ENCODE measurements at regions not wholly inside any gene's neighbourhood (a gene's known extent, or its start where the extent isn't known, plus 50 kb on each side); places are given as distances from the start of the nearest gene placed in this dataset.
"Not testable (repeated sequence)": the region's sequence is repeated elsewhere in the genome, so short reads cannot be mapped to it uniquely, and the experiment has no call there.

GRCh38 chr1:117754061-117754969 is 148.5 kb downstream of the TENT5C start:
- DNase-seq, result peak; percentile 31 to 48

DNA sequence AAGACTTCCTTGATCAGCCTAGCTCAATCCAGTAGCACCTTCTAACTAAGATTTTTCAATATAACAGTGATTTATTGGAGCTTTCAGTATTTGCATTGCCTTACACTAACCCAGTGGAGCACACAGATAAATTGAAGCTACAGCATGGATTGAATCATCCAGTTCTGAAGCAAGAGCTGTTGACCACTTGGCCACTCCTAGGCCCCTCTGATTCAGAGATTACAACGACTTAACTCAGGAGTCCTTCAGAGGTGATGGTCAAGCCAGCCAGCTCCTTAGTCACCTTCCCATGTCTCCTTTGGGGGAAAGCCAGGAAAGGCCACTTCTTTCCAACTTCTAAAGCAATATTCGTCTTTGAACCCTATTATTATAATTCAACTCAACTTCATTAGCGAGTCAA is 151.8 kb downstream of the TENT5C start:
- no peak for DNase-seq

DNA sequence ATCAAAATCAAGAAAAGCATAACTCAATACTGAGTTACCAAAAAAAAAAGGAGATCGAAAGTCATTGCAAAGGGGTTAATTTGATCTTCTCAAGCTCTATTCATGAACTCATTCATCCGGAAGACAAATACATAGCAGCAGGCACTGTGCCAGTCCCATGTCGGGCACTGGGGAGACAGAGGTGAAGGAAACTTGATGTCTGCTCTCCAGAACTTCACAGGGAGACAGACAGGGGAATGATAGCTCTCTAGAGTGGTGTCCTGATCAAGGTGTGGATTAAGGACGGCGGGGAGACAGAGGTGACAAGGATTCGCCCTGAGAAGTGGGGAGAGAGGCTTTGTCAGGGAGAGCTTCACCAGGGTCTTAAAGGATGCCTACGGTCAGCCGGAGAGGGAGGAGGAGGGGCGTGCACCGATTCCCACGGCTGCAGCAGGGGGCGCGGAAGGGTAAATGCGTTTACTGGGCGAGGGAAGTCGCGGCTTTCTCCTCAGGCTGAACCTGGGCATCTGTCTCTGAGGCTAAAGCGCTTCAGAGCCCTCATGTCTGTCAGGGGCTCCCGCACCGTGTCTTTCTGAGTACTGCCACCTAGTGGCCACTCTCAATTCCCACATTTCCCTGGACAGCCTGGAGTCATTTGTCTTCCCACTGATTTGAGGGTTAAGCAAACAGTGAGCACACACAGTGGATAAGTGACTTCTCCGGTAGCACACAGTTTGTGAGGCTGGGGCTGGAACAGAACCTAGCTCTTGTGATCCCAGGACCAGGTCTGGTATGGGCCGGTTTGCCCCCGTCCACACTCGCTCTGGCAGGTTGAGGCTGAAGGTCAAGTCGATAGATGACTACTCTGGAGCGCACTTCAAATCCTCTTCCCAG is 152.8 kb downstream of the TENT5C start:
- DNase-seq, result peak; percentile 64 to 70

GRCh38 chr1:117759535-117759934 is 153.7 kb downstream of the TENT5C start:
- DNase-seq, result no peak

- DNase-seq, result no peak
These were observed 154.2 kb downstream of the TENT5C start for GRCh38 chr1:117760069-117760468.

- DNase-seq, result no peak
These were observed 154.6 kb downstream of the TENT5C start for GRCh38 chr1:117760485-117760884.

DNA sequence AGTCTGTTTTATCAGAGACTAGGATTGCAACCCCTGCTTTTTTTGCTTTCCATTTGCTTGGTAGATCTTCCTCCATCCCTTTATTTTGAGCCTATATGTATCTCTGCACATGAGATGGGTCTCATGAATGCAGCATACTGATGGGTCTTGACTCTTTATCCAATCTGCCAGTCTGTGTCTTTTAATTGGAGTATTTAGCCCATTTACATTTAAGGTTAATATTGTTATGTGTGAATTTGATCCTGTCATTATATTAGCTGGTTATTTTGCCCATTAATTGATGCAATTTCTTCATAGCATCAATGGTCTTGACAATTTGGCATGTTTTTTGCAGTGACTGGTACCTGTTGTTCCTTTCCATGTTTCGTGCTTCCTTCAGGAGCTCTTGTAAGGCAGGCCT is 161.7 kb downstream of the GDAP2 start:
- DNase-seq, result not testable (repeated sequence)

- DNase-seq, result no peak
These were observed 158.4 kb downstream of the GDAP2 start for GRCh38 chr1:117770981-117771531.

DNA sequence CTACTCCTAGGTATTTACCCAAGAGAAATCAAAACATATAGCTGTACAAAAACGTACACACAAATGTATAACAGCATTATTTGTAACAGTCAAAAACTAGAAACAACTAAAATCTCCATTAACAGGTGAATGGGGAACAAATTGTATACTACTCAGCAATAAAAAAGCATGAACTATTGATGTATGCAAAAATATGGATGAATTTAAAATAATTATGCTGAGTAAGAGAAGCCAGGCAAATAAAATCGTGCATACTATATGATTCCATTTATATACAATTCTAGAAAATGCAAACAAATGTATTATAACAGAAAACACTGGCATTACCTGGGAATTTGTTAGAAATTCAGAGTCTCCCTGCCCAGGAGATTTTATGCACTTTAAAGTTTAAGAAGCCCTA is 150.1 kb downstream of the GDAP2 start:
- DNase-seq, result no peak

- no peak for DNase-seq
These were observed 148.5 kb downstream of the GDAP2 start for GRCh38 chr1:117780687-117781475.

DNA sequence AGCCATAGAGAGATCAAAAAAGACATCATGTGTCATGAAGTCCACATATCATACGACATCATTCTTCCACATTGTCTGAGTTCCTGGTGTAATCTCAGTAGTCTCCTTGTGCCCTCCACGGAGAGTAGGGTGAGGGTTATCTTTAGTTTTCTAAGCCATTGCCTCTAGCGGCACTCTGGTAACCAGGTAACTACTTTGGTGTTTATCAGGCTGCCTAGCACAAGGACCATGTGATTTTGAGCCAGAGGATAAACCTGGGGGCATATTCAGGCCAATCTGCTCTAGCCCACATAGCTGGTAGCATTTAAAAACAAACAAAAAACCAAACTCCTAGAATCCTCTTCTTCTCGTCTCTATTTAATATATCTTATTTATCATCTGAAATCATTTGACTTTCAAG is 147.4 kb downstream of the GDAP2 start:
- no peak for DNase-seq

DNA sequence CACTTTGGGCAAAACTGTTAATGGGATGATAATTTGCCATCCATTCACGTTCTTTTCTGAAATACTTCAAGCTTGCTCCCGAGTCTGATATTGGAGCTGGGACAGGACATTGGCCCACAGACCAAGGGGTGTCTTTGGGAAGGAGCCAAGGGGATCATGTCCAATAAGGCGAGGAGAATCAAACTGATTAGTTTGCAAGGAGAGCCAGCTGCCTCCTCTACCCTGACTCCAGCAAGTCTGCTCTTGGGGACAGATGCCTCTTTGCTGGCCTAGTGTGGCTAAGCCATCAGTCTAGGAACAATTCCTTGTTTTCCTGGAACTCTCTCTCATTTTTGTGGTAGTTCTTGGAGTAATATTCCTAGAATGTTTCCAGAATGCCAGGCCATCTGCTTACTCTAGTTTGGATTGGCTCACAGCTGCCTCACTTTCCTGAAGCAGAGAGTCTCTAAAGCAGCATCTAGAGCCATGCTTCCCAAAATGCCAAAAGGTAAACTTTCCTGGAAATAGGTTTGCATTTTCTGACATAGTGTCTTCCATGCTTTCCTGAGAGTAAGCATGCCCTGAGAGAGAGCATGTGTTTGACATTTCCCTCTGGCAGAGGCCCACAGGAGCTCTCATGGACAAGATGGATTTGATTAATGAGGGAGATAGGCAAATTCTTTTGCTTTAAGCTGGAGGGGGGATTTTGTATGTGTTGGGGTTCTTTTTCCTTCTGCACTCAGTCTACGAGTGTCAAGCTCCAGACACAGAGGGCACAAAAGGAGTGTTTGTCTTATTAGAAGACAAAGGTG is 145.6 kb downstream of the GDAP2 start:
- DNase-seq, result no peak

DNA sequence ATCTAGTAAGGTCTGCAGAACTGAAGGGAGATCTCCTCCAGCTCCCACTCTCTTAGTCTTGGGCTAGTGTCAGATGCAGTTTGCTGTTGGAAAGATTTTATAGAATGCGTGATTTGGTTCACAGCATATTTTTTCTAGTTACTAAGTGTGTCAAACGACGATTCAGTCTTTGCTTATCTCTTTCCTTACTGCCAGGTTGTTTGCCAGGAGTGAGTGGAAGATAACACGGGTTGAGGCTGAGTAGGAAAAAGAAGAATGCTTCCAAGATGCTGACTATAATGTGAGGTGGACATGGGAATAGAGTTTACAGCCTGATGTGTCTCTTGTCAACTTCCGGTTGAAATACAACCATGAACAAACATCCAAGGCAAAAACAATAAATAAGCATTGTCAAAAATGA is 141.4 kb downstream of the GDAP2 start:
- no peak for DNase-seq

- DNase-seq, result no peak
These were observed 136.0 kb downstream of the GDAP2 start for GRCh38 chr1:117793413-117793812.

DNA sequence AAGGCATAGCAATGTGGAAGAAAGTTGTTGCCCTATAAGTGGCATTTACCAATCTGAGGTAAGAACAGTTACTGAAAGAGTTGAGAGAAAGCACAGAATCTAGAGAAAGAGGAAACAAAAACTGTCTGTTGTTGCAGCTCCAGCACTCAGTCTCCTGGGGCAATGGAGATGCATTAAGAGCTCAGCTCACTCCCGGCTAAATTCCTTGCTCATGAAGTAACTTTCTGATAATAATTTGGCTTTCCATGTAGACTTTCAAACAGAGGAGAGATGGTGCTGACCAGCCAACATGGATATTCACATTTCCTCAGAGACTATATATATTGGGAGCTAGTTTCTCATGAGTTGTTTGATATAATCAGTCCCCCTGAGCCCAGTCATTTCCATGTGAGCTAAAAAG is 135.3 kb downstream of the GDAP2 start:
- no peak for DNase-seq

DNA sequence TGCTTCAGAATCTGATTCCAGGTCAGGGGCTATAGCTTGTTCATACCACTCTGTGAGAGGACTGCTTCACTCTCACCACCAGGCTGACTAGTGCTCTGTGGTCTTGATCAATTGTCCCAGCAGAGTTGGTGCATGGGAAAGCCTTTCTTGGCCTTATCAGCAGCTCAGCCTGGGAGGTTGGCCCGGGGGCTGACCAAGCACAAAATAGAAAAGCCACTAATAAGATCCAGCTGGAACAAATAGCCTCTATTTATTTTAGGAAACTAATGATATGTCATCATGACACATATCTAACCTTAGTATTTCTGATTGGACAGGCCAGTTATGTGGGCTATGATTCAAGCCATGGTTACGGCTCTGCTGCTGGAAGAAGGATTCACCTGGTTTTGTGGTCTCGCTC is 134.2 kb downstream of the GDAP2 start:
- no peak for DNase-seq

GRCh38 chr1:117795792-117796191 is 133.6 kb downstream of the GDAP2 start:
- no peak for DNase-seq

DNA sequence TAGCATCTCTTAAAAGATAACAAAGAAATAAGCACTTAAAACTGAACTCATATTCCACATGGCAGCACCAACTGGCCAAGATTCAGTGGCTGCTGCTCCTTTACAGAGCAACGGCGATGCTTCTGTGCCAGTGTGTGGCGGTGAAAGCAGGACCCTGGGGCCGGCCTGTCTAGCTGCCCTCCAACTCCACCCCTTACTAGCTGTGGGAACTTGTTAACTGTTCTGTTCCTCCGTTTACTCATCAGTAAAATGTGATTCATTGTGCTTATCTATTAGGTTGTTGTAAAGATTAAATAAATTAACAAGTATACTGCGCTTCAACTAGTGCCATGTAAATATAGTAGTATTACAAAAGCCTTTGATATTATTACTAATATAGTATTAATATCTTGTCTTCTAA is 133.2 kb downstream of the GDAP2 start:
- DNase-seq, result no peak

DNA sequence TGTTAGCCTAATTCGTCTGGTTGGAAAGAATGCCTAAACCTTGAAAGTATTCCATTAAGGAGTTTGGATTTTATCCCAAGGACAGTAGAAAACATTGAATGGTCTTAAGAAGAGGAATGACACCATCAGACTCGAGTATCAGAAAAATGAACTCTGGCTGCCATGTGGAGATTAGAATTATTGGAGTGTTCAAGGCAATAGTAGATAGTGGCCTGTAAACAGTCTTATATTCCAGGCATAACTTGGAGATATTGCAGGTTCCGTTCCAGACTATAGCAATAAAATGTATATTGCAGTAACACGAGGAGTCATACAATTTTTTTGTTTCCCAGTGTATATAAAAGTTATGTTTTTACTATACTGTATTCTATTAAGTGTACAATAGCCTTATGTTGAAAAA is 130.9 kb downstream of the GDAP2 start:
- DNase-seq, result no peak

DNA sequence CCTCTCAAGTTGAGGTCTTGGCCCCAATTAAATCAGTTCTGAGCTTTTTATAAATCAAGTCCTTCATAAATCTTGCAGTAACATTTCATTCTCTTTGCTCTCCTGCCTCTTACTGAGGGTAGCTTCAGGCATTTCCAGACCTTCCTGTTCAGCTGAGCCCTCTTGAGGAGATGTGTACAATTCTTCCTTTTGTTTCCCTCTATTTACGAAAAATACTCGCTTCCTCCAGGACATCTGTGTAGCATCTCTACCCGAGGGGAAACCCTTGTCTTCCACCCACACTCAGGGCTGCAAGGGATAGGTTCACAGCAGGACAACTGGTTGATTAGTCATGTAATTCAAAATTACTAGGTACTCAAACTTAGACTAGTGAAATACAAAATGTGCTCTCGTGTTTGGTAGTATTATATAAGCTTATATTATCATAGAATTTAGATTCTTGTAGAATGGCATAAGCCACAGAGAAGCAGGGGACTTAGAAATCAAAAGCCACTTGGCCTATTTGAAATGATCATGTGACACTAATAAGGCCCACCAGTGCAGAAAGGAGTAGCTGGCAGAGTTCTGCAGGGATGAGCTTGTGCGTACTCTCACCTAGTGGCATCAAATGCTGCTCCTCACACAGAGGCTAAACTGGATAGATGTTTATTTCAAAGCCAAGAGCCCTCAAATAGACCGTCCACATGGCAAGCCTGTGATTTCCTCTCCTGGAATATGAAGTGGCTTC is 126.7 kb downstream of the GDAP2 start:
- no peak for DNase-seq
